Memory B cell (primary cell): ENCODE measurements at regions not wholly inside any gene's neighbourhood (a gene's known extent, or its start where the extent isn't known, plus 50 kb on each side); places are given as distances from the start of the nearest gene placed in this dataset.
"Not testable (repeated sequence)": the region's sequence is repeated elsewhere in the genome, so short reads cannot be mapped to it uniquely, and the experiment has no call there.

Experiments used
- ATAC-seq: fragments of 150-1000 bp; cut with Tn5 transposase; 2 replicates; pipeline ENCODE4 v1.10.0; 2021; ENCODE audit warnings: low read depth, mild to moderate bottlenecking, moderate library complexity
- DNase-seq, 2 donors: peaks; one replicate each; pipeline ENCODE4 v3.0.0; 2022; ENCODE audit warnings: low spot score in 2 of 2
- H3K27ac Mint-ChIP-seq: one replicate; pipeline ENCODE4 v1.8.0; 2022; ENCODE audit warnings: mild to moderate bottlenecking, moderate library complexity, mixed read lengths
- H3K27me3 Mint-ChIP-seq: one replicate; pipeline ENCODE4 v1.8.0; 2022; ENCODE audit warnings: mixed read lengths
- H3K36me3 Mint-ChIP-seq: one replicate; pipeline ENCODE4 v1.8.0; 2022; ENCODE audit warnings: mild to moderate bottlenecking, mixed read lengths
- H3K4me1 Mint-ChIP-seq: one replicate; pipeline ENCODE4 v1.8.0; 2022; ENCODE audit warnings: mixed read lengths
- H3K4me3 Mint-ChIP-seq: one replicate; pipeline ENCODE4 v1.8.0; 2022; ENCODE audit warnings: mild to moderate bottlenecking, moderate library complexity, mixed read lengths
- H3K9me3 Mint-ChIP-seq: one replicate; pipeline ENCODE4 v1.8.0; 2022; ENCODE audit warnings: mixed read lengths

DNA sequence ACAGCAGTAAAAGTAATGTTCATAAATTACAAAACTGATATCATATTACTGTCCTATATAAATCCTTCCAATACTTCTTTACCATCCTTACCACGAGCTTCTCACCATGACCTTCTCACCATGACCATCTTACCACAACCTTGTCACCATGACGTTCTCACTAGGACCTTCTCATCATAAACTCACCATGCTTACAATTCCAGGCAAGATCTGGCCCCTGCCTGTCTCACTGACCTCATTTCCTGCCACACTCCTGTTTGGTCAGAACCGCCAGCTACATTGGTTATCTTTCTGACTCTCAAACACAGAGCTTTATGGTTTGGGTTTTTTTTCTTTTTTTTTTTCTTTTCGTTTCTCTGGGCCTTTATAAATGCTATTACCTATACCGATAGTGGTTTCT, 827.6 kb downstream of the RNF144A start:
- Mint-ChIP-seq H3K4me3 (no peak overlapping the region), H3K9me3 (peaks cover 3% of the 10 kb centered on the region), H3K4me1 (no peaks in the 10 kb centered on the region), H3K27ac (no peak overlapping the region), H3K36me3 (no peaks in the 10 kb centered on the region), H3K27me3 (peaks cover 12% of the 10 kb centered on the region)
- ATAC-seq = no peak
- no peak for DNase-seq

- Mint-ChIP-seq H3K36me3 (no peaks in the 10 kb centered on the region), H3K9me3 (peaks cover 3% of the 10 kb centered on the region), H3K27me3 (peaks cover 12% of the 10 kb centered on the region), H3K4me1 (no peaks in the 10 kb centered on the region), H3K27ac (no peak overlapping the region), H3K4me3 (no peak overlapping the region)
- ATAC-seq = no peak
- DNase-seq = no peak
Observed at GRCh38 chr2:7745369-7745768, 828.2 kb downstream of the RNF144A start.

GRCh38 chr2:7748717-7749415, 831.7 kb downstream of the RNF144A start:
- ATAC-seq (no peak), DNase-seq (no peak)
- Mint-ChIP-seq H3K9me3 (peaks cover 2% of the 10 kb centered on the region), H3K27me3 (peaks cover 9% of the 10 kb centered on the region), H3K36me3 (no peaks in the 10 kb centered on the region), H3K4me3 (no peak overlapping the region), H3K27ac (no peak overlapping the region), H3K4me1 (no peaks in the 10 kb centered on the region)

GRCh38 chr2:7749895-7750559, 832.8 kb downstream of the RNF144A start:
- Mint-ChIP-seq H3K27ac (no peak overlapping the region), H3K36me3 (no peaks in the 10 kb centered on the region), H3K4me3 (no peak overlapping the region), H3K27me3 (peaks cover 3% of the 10 kb centered on the region), H3K9me3 (no peaks in the 10 kb centered on the region), H3K4me1 (no peaks in the 10 kb centered on the region)
- ATAC-seq (no peak), DNase-seq (no peak)

- Mint-ChIP-seq H3K27me3 (no peaks in the 10 kb centered on the region), H3K9me3 (no peaks in the 10 kb centered on the region), H3K36me3 (no peaks in the 10 kb centered on the region), H3K4me3 (no peak overlapping the region), H3K4me1 (no peaks in the 10 kb centered on the region), H3K27ac (no peak overlapping the region)
- ATAC-seq (no peak), DNase-seq (no peak)
Observed at GRCh38 chr2:7752291-7752690, 835.1 kb downstream of the RNF144A start.

- Mint-ChIP-seq H3K27ac (no peak overlapping the region), H3K4me3 (no peak overlapping the region), H3K27me3 (no peaks in the 10 kb centered on the region), H3K9me3 (no peaks in the 10 kb centered on the region), H3K4me1 (no peaks in the 10 kb centered on the region), H3K36me3 (no peaks in the 10 kb centered on the region)
- DNase-seq (no peak), ATAC-seq (no peak)
Observed at GRCh38 chr2:7753777-7754176, 836.6 kb downstream of the RNF144A start.

GRCh38 chr2:7755879-7756278, 838.7 kb downstream of the RNF144A start:
- Mint-ChIP-seq H3K27me3 (no peaks in the 10 kb centered on the region), H3K9me3 (no peaks in the 10 kb centered on the region), H3K27ac (no peak overlapping the region), H3K4me1 (no peaks in the 10 kb centered on the region), H3K36me3 (no peaks in the 10 kb centered on the region), H3K4me3 (no peak overlapping the region)
- ATAC-seq = no peak
- no peak for DNase-seq

DNA sequence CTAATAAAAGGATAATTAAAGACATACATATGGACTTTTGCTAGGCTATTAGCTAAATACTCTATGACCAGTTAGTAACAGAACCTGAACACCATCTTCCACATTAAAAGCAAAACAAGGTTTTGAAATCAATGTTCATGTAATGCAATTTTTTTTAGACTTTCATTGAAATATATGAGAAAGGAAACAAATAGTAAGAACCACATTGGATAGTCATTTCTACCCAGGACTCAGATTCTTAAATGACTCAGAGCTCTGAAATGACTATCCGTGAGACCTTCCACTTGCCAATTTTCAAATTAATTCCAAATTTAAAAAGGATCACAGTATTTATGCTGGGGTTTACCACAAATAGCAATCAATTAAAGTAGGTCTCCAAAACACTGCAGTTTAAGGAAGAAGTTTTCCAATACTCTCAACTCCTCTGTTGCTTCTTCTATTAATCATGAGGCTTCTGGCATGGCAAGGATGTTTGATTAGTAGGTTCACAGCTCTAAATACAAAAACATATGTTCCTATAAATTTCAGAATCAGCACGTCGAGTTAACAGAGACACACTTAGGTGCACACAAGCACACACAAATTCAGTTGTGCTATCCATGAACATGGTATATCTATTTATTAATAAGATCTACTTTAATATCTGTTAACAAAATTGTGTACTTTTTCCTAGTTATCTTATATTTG, 841.0 kb downstream of the RNF144A start:
- Mint-ChIP-seq H3K9me3 (peaks cover 2% of the 10 kb centered on the region), H3K27me3 (no peaks in the 10 kb centered on the region), H3K4me3 (no peak overlapping the region), H3K4me1 (no peaks in the 10 kb centered on the region), H3K36me3 (no peaks in the 10 kb centered on the region), H3K27ac (no peak overlapping the region)
- DNase-seq (no peak), ATAC-seq (no peak)

GRCh38 chr2:7759898-7760297, 842.7 kb downstream of the RNF144A start:
- Mint-ChIP-seq H3K27me3 (no peaks in the 10 kb centered on the region), H3K4me3 (no peak overlapping the region), H3K27ac (no peak overlapping the region), H3K9me3 (peaks cover 8% of the 10 kb centered on the region), H3K36me3 (no peaks in the 10 kb centered on the region), H3K4me1 (no peaks in the 10 kb centered on the region)
- no peak for ATAC-seq
- DNase-seq = no peak

DNA sequence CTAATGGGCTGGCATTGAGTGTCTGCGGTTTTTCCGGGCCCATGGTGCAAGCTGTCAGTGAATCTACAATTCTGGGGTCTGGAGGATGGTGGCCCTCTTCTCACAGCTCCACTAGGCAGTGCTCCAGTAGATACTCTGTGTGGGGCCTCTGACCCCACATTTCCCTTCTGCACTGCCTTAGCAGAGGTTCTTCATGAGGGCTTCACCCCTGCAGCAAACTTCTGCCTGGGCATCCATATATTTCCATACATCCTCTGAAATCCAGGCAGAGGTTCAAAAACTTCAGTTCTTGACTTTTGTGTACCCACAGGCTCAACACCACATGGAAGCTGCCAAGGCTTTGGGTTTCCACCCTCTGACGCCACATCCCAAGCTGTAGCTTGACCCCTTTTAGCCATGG, 846.2 kb downstream of the RNF144A start:
- H3K4me3 Mint-ChIP-seq, H3K27ac Mint-ChIP-seq, H3K9me3 Mint-ChIP-seq: not testable (repeated sequence)

DNA sequence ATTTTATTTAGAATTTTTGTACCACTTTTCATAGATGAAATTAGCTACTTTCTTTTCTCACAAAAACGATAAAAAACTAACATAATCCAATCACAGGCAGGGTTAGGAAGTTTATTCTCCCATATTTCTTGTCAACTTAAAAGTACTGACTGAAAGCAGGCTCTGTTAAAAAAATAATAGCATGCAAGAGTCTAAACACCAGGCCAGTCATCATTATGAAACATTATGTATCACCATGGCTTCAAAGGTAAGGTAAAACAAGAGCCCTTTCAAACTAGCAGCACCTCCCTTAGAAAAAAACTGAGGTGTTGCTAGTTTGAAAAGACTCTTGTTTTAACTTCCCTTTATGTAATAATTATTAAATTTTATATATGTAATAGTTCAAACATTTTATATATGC, 848.0 kb downstream of the RNF144A start:
- Mint-ChIP-seq H3K27ac (no peak overlapping the region), H3K9me3 (peaks cover 8% of the 10 kb centered on the region), H3K27me3 (no peaks in the 10 kb centered on the region), H3K36me3 (no peaks in the 10 kb centered on the region), H3K4me3 (no peak overlapping the region), H3K4me1 (no peaks in the 10 kb centered on the region)
- DNase-seq (no peak), ATAC-seq (no peak)

More for the DNA sequence above, 846.2 kb downstream of the RNF144A start:
- ATAC-seq, H3K27me3 Mint-ChIP-seq, DNase-seq, H3K4me1 Mint-ChIP-seq, H3K36me3 Mint-ChIP-seq: not testable (repeated sequence)

DNA sequence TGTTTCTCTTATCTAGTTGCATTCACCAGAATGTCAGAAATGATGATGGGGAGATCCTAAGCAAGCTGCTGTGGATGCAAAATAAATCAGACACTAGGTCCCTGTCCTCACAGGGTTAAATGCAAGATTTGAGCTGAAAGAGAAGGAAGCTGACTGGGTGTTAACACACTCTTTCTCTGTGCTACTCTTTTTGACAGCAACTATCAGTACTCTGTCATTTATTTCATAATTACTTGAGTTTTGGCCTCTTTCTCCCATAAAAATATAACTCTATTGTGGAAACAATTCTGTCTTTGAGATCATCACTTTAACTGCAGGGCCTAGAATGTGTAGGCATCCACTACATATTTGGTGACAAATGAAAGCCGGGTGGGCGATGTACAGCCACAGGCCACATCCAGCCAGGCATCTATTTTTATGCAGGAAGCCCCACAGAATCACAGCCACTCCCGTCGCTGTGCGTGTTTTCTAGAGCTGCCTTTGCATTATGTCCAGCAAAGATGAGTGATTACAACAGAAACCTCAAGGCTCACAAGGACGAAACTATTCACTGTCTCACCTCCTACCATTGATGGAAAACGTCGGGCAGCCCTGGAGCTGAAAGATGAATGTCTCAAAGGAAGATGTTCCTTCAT, 849.0 kb downstream of the RNF144A start:
- DNase-seq (no peak), ATAC-seq (no peak)
- Mint-ChIP-seq H3K4me3 (no peak overlapping the region), H3K36me3 (no peaks in the 10 kb centered on the region), H3K27ac (no peak overlapping the region), H3K4me1 (no peaks in the 10 kb centered on the region), H3K9me3 (peaks cover 8% of the 10 kb centered on the region), H3K27me3 (no peaks in the 10 kb centered on the region)

- no peaks in the 10 kb centered on the region for H3K36me3 Mint-ChIP-seq
- ATAC-seq (no peak), DNase-seq (no peak)
- H3K27ac Mint-ChIP-seq = no peak overlapping the region
- no peak overlapping the region for H3K4me3 Mint-ChIP-seq
- H3K27me3 Mint-ChIP-seq = no peaks in the 10 kb centered on the region
- peaks cover 8% of the 10 kb centered on the region for H3K9me3 Mint-ChIP-seq
- H3K4me1 Mint-ChIP-seq = no peaks in the 10 kb centered on the region
Observed at GRCh38 chr2:7766978-7767565, 849.9 kb downstream of the RNF144A start.

GRCh38 chr2:7767902-7768301, 850.7 kb downstream of the RNF144A start:
- no peak overlapping the region for H3K4me3 Mint-ChIP-seq
- DNase-seq (no peak), ATAC-seq (no peak)
- peaks cover 5% of the 10 kb centered on the region for H3K9me3 Mint-ChIP-seq
- no peak overlapping the region for H3K27ac Mint-ChIP-seq
- H3K4me1 Mint-ChIP-seq = no peaks in the 10 kb centered on the region
- H3K36me3 Mint-ChIP-seq = no peaks in the 10 kb centered on the region
- no peaks in the 10 kb centered on the region for H3K27me3 Mint-ChIP-seq
